Skin of body (tissue), 1 donor: ENCODE measurements at regions not wholly inside any gene's neighbourhood (a gene's known extent, or its start where the extent isn't known, plus 50 kb on each side); places are given as distances from the start of the nearest gene placed in this dataset.
"Not testable (repeated sequence)": the region's sequence is repeated elsewhere in the genome, so short reads cannot be mapped to it uniquely, and the experiment has no call there.

Experiments
- DNase-seq: peaks from one replicate; lab custom pipeline; 2025; lab: John Stamatoyannopoulos, UW

DNA sequence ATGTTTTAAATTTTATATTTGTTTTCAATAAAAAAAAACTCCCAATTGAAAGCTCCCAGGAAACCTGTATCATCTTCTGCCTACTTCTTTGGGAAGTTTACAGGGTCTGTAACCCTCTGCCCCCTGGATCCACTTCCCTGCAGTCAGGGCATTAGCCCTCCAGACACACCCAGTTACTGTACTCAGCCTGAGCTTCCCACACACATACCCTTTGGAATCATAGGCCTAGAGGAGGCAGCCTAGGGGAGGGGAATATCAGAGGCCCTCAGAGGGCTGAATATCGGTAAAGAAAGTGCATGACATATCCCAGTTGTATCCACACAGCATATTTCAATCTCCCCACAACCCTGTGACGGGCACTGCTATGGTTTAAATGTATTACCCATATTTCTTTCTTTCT, 56.2 kb upstream of the TFPI start:
- DNase-seq = not testable (repeated sequence)

DNA sequence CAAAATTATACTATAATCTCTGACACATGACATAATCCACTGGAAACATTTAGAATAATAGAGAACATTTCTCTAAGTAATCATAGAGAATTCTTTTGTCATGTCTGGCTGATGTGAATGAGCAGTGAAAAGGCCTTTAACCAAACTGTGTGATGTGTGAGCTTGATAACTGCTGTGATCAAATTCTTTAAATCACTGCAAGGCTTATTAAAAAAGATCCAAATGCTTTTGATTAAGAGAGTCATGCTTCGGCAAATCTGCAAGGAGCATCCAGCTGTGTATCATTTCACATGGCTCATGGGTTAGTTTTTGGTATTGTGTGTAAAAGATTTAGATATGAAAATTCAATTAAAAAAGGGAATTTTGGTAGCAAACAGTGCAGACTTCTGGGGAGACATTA, 58.6 kb upstream of the TFPI start:
- DNase-seq = no peak

GRCh38 chr2:187614756-187615155, 60.5 kb upstream of the TFPI start:
- DNase-seq = no peak

DNA sequence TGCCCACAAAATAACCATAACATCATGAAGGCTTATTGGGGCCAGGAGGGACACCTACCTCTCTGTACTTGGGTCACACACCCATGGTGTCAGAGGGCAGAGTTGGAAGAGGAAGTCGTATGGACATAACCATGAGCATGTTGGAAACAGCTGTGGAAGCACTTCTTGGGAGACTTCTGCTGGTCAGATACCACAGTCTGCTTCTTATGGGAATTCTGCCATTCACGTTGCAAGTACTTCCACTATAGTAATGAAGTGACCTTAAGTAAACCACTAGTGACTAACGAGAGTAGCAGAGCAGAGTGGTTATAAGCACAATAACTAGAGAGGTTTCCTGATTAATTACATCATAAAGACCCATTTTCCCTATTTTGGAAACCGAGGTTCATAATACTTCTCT, 61.1 kb upstream of the TFPI start:
- DNase-seq = no peak

- no peak for DNase-seq
These were observed 61.7 kb upstream of the TFPI start for GRCh38 chr2:187615902-187616301.

DNA sequence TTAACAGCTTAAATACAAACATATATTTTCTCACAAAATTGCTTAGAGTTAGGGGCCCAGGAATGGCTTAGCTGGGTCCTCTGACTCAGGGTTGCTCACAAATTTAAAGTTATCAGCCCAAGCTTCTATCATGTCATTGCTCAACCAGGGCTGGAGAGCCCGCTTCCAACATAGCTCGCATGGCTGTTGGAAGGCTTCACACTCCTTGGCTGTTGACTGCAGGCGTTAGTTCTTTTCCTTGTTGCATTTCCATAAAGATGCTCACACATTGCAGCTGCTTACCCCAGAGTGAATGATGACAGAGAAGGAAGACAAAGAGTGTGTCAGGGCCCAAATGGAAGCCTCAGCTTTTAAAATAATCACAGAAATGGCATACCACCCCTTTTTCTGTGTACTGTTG, 62.9 kb upstream of the TFPI start:
- no peak for DNase-seq

- no peak for DNase-seq
These were observed 63.7 kb upstream of the TFPI start for GRCh38 chr2:187617905-187618304.

DNA sequence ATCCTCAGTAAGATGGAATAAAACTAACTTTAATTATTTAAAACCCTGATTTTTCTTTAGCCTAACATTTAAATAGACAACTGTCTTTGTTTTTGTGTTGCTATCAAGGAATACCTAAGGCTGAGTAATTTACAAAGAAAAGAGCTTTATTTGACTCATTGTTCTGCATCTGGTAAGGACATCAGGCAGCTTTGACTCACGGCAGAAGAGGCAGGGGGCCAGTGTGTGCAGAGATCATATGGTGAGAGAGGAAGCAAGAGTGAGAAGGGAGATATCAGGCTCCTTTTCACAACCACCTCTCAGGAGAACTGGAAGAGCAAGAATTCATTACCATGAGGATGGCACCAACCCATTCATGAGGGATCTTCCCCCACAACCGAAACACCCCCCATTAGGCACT, 64.6 kb upstream of the TFPI start:
- DNase-seq = no peak

- no peak for DNase-seq
These were observed 72.9 kb upstream of the TFPI start for GRCh38 chr2:187627153-187627552.

DNA sequence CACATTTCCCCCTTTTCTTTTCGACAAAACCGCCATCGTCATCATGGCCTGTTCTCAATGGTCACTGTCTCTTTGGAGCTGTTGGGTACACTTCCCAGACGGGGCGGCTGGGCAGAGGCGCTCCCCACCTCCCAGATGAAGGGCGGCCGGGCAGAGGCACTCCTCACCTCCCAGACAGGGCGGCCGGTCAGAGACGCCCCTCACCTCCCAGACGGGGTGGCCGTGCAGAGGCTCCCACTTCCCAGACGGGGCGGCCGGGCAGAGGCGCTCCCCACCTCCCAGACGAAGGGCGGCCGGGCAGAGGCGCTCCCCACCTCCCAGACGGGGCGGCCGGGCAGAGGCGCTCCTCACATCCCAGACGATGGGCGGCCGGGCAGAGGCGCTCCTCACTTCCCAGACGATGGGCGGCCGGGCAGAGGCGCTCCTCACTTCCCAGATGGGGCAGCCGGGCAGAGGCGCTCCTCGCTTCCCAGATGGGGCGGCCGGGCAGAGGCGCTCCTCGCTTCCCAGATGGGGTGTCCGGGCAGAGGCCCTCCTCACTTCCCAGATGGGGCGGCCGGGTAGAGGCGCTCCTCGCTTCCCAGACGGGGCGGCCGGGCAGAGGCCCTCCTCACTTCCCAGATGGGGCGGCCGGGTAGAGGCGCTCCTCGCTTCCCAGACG, 82.6 kb upstream of the TFPI start:
- DNase-seq = not testable (repeated sequence)

DNA sequence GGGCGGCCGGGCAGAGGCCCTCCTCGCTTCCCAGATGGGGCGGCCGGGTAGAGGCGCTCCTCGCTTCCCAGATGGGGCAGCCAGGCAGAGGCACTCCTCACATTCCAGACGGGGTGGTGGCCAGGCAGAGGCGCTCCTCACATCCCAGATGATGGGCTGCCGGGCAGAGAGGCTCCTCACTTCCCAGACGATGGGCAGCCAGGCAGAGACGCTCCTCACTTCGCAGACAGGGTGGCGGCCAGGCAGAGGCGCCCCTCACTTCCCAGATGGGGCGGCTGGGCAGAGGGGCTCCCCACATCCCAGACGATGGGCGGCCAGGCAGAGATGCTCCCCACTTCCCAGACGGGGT, 83.1 kb upstream of the TFPI start:
- DNase-seq = not testable (repeated sequence)

GRCh38 chr2:187637771-187638170, 83.5 kb upstream of the TFPI start:
- DNase-seq = not testable (repeated sequence)

DNA sequence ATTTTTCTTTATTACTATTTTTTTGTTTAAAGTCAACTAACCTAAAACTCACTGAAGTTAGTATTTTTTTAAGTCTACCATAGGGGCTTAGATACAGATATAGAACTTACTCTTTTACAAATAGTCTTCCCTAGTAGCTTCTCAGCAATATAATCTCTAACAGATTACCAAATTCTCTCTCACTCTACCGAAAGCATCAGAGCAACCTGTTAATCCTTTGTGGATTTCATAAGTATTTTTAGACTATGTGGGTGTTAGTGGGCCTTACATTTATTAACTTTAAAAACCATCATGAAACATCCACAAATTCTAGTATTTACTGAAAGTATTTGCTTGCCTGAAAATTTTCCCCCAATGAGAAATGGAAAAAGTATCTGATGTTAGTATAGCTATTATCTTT, 84.6 kb upstream of the TFPI start:
- no peak for DNase-seq

DNA sequence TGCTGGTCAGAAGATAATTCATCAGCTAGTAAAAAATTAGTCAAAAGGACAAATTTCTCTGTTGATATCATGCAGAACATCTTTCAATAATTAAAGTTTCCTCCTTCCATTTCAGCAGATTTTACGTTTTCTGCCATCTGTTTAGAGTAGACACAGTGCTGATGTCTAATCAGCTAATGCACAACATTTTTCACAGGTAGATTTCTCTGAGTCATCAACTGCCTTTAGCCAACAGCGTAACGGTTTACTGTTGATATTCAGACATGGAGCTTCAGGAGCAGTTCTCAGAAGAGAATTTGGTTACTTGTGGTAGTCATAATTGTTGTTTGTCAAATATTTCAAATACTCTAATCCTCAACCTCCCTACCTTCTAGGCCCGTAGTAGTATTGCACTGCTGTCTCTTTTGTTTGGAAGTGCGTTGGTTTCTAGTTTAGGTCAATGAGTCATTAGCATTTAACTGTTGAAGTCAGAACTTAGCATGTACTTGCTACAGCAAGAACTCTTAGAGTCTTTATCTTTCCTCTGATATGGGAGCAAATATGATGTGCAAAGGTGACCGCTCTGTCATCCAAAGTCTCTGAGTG, 86.8 kb upstream of the TFPI start:
- DNase-seq = no peak

DNA sequence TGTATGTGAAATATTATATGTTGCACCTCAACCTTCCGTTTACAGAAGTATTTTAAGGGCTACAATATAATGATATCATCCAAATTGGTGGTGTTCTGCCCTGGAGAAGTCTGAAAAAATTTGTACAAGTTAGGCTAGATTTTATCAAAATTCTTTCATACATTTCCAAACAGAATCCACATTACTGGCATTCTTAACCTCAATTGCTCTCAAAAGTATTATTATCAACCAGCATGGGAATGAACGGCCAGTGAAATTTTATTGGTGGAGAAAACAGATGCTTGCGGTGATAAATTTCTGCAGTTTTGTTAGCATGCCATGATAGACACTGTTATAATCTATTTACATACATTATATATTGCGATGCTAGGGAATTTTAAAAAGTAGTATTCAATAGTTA, 88.3 kb upstream of the TFPI start:
- DNase-seq = no peak

DNA sequence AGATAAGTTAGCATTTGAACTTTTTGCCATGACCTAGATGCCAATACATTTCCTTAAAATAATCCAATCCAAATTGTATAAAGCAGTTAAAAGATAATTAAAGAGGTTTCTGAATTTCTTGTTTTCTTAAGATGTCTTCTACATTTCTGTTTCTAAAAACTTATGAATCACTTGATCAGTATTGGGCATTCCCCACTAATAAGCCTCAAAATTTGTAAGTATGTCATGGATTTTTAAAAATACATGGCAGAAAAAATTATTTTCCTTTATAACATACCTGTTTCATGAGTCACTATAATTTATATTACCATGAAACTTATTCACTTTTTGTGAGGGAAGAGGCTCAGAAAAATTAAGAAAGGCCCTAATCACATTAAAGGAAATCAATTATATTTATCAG, 90.3 kb upstream of the TFPI start:
- no peak for DNase-seq

DNA sequence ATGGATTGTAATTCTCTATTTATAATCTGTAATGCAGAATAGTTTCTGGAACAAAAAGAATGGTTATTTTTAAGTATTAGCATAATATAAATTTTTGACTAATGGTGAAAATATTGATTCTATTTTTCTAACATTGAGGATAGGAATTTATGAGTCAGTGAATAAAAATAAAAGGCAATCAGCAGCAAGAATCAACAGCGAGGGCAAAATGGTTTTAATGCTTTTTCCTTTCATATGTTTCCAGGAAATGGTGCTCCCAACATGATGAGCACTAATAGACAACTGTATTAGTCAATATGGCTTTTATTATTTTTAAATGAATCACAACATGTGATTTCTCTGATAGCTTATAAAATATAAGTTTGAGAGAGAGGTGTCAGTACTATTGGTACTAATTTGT, 90.7 kb upstream of the TFPI start:
- no peak for DNase-seq

GRCh38 chr2:187646556-187646955, 92.3 kb upstream of the TFPI start:
- no peak for DNase-seq

GRCh38 chr2:187654535-187654934, 100.3 kb upstream of the TFPI start:
- no peak for DNase-seq

DNA sequence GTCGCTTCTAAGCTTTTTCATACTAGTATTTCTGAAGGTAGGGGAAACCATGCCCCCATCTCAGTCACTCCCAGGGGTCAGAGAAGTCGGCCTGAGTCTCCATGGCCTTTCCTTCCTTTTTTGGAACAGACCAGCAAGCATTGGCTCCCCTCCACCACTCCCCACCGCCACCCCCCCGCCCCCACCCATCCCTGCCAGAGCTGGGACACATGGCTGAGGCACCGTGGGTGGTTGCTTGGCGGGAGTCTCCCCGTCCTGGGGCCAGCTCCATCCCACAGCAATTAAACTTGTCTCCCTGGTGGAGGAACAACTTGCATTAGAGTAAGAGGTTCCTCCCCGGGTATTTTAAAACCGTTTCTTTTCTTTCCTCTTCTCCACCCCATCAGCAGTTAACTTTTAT, 100.8 kb upstream of the TFPI start:
- DNase-seq = no peak

DNA sequence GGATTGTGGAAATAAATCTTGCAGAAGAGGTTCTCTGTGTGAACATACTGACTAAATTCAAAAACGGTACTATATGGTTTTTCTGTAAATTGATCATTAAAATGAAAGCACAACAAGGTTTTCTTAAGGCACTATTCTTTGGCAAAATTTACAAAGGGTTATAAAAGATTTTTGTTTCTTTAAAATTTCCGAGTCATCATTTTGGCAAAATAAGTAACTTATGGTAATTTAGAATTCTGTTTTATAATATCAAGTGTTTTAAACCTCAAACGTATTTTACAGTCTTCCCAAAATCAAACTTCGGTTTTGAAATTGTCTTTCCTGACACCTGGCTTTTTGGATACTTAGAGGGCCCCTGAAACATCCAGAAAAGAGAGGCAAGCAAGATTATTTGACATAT, 101.9 kb upstream of the TFPI start:
- DNase-seq = no peak

DNA sequence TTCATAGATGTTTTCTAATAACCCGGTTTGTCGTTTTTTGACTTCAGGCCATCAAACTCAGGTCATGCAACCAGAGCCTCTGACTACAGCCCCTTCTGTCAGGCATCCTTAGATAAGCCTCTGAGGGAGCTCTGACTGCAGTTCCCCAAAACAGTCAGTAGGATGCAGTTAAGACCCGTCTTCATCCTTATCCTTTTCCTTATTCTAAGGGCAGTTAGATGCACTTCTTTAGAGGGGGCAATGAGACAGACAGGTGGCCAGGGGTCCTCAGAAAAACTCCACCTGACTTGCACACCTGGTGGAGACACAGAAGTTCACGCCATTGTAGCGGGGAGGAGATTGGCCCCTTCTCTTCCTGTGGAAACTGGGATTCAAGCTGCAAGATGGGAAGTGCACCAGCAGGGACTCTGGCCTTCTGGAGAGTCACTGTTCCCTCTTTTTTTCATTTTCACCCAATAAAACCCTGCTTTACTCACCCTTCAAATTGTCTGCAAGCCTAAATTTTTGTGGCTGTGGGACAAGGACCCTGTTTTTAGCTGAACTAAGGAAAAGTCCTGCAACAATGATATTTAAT, 104.8 kb upstream of the TFPI start:
- DNase-seq = no peak

- not testable (repeated sequence) for DNase-seq
These were observed 121.8 kb upstream of the TFPI start for GRCh38 chr2:187676050-187676449.

- no peak for DNase-seq
These were observed 125.2 kb upstream of the TFPI start for GRCh38 chr2:187679454-187679853.
